Amniotic epithelial cell (primary cell): ENCODE measurements at regions not wholly inside any gene's neighbourhood (a gene's known extent, or its start where the extent isn't known, plus 50 kb on each side); places are given as distances from the start of the nearest gene placed in this dataset.

Source experiments
- DNase-seq: peaks from one replicate; pipeline ENCODE4 v3.0.0-alpha.2; 2010; ENCODE audit warnings: low read depth

- no peak for DNase-seq
Observed at GRCh38 chr2:15780912-15781574, 159.3 kb upstream of the MYCN start.

GRCh38 chr2:15782009-15782751, 158.2 kb upstream of the MYCN start:
- peak; percentile 3 for DNase-seq

GRCh38 chr2:15782769-15783294, 157.5 kb upstream of the MYCN start:
- no peak for DNase-seq

- no peak for DNase-seq
Observed at GRCh38 chr2:15783489-15783888, 156.9 kb upstream of the MYCN start.

GRCh38 chr2:15784106-15784885, 156.1 kb upstream of the MYCN start:
- DNase-seq, result no peak

- no peak for DNase-seq
Observed at GRCh38 chr2:15784886-15785801, 155.2 kb upstream of the MYCN start.

- DNase-seq, result no peak
Observed at GRCh38 chr2:15786003-15786654, 154.2 kb upstream of the MYCN start.

GRCh38 chr2:15786901-15787300, 153.4 kb upstream of the MYCN start:
- DNase-seq, result no peak

- DNase-seq, result no peak
Observed at GRCh38 chr2:15787535-15788454, 152.6 kb upstream of the MYCN start.

GRCh38 chr2:15788455-15788829, 151.9 kb upstream of the MYCN start:
- DNase-seq, result no peak

- DNase-seq, result no peak
Observed at GRCh38 chr2:15788830-15789229, 151.5 kb upstream of the MYCN start.

- no peak for DNase-seq
Observed at GRCh38 chr2:15789381-15790062, 150.8 kb upstream of the MYCN start.

- DNase-seq, result no peak
Observed at GRCh38 chr2:15790326-15790725, 150.0 kb upstream of the MYCN start.

- DNase-seq, result no peak
Observed at GRCh38 chr2:15790838-15791237, 149.5 kb upstream of the MYCN start.

- DNase-seq, result no peak
Observed at GRCh38 chr2:15791294-15791693, 149.1 kb upstream of the MYCN start.

GRCh38 chr2:15792331-15792730, 148.0 kb upstream of the MYCN start:
- DNase-seq, result no peak

GRCh38 chr2:15793078-15793913, 147.1 kb upstream of the MYCN start:
- no peak for DNase-seq

GRCh38 chr2:15793978-15794377, 146.4 kb upstream of the MYCN start:
- no peak for DNase-seq
